ACHN (cell line): ENCODE measurements at regions not wholly inside any gene's neighbourhood (a gene's known extent, or its start where the extent isn't known, plus 50 kb on each side); places are given as distances from the start of the nearest gene placed in this dataset.
"Not testable (repeated sequence)": the region's sequence is repeated elsewhere in the genome, so short reads cannot be mapped to it uniquely, and the experiment has no call there.

Experiments used
- DNase-seq: peaks from one replicate; pipeline ENCODE4 v3.0.0-alpha.2; 2015
- in situ Hi-C: cut with HindIII; loops from 2 replicates; pipeline ENCODE4 v1.10.0; 2017; ENCODE audit warnings: low sequenced_read_pairs, low pct_ligation_motif_present, low pct_unique_long_range_greater_than_20kb

DNA sequence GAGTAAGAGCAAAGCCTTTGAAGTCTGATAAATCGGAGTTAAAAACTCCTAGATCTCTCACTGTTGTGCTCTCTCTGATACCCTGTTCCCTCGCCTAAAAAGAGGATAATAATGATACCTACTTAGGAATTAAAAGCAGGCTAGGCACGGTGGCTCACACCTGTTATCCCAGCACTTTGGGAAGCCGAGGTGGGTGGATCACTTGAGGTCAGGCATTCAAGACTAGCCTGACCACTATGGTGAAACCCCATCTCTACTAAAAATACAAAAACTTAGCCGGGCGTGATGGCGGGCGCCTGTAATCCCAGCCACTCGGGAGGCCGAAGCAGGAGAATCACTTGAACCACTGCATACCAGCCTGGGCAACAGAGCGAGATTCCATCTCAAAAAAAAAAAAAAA, 68.1 kb upstream of the CDON start:
- in situ Hi-C loops, DNase-seq: not testable (repeated sequence)

DNA sequence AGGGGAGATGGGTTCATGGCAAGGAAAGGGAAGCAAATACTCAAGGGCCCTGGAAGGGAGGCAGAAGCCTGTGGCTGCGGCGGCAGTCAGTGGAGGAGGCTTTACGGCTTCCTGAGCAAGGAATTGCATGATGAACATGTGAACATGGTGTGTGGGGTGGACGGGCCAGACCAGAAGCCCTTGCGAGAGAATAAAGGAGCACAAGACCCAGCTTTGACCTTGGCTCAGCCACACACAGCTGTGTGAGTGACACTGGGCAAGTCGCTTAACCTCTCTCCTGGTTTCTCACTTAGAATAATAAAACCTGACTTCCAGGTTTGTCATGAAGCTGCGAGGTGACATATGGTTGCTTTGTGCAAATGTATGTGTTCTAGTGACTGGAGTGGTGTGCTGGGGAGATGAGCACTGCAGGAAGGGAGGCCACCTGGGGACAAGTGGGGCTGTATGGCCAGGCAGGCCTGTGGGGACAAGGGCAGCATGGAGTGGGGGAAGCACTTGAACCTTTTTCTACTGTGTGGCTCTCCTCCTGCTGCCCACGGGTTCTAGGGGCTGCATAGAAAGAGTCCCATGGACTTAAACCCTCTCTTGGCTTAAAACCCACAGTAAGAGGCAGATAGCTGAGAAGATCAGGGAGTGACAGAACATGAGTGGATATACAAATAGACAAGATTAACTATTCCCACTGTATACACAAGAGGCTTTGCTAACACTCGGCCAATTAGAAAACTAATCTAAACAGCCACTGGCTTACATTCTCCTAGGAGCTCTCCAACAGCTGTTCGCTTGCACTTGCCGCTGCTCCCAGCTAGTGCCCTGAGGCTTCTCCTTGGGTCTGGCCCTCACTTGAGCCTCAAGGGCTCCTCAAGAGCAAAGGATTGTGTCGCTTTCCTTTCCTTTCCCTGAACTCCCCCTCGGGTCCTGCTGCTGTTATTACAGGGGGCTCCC, 67.3 kb upstream of the CDON start:
- no peak for DNase-seq
- in situ Hi-C loops: no loop called here

DNA sequence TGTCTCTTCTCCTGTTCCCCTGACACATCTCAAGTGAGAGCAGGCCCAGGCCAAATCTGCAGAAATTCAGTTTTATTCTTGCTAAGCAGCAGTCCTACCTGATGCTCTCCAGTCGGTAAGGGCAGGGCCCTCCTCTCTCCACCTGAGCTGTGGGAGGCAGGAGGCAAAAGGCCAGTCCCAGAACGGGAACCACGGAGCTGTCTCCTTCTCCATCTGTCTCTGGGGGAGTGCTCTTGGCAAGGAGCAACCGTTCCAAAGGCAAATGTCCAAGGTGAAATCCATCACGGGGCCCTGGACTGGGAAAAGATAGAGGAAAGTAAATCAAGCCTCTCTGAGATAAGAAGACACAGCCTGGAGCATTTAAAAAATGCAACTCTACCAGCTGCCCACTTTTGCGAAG, 65.2 kb upstream of the CDON start:
- DNase-seq: no peak
- in situ Hi-C loops: no loop called here

DNA sequence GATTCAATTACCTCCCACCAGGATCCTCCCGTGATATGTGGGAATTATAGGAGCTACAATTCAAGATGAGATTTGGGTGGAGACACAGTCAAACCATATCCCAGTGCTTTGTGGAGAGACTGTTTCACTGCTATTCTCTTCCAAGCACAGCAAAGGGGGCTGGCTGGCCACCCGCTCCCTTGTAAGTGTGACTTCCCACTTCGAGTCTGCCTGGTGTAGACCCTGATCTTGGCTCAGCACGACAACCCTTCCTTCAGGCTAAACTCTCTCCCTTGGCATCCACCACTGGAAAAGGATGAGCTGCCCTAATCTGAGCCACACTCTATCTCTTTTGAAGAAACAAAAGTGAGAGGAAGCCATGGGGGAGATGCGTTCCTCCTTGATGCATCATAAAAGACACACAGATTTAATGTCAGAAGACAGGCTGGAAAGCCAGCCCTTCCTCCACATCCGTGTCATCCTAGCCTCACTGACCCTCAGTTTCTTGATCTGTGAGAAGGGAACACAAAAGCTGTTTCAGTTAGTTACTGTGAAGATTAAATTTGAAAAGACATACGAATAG, 64.7 kb upstream of the CDON start:
- in situ Hi-C loops: no loop called here
- no peak for DNase-seq

DNA sequence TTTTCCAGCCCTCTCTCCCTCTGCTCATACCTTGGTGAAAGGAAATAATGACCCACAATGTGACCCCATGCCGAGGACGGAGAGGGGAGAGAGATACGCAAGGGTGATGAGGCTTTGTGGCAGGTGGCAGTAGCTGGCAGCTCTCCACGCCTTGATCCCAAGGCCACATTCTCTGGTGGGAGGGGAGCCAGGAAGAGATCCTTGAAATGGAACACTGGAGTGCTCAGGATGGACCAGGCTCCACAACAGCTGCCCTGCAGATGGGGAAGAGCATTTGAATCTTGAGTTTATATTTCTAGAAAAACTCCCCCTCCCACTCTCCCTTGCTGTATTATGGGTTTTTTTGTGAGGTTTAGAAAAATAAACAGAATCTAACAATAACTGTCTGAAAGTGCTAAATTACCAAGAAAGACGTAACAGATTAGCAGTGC, 61.6 kb upstream of the CDON start:
- DNase-seq: no peak
- in situ Hi-C loops: no loop called here

DNA sequence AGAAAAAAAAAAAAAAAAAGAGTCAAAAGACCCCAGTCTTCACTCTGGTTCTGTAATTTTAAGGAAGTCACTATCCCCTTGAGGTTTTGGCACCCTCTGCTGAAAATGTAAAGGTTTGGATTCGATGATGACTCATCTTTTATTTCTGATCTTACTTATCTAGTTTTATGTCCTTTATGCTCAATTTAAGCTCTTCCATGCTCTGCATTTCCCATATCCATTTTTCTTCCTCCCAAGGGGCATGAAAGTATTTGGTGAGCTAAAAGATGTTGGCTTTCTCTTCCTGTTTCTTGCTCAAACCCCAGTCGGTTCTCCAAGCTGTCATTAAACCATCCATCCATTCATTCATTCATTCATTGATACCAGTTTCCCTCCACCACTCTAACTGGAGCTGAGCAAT, 61.0 kb upstream of the CDON start:
- in situ Hi-C loops: no loop called here
- DNase-seq: no peak

DNA sequence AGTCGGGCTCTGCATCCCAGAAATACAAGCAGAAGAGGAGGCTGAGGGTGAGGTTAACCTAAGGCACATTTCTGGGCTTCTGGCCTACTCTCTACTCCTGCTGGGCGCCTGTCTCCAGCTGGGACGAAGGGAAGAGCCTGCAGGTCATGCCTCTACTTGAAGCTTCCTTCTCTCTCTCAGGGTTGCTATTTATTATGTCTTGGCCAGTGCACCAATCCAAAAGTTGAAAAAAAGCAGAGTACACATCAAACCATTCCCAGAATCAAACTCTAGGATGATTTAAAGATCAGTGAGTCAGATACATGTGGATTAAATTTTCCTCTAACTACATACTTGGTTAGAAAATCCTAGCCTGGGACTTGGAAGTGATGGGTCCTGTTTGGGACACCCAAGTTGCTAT, 60.2 kb upstream of the CDON start:
- in situ Hi-C loops: no loop called here
- DNase-seq: no peak

DNA sequence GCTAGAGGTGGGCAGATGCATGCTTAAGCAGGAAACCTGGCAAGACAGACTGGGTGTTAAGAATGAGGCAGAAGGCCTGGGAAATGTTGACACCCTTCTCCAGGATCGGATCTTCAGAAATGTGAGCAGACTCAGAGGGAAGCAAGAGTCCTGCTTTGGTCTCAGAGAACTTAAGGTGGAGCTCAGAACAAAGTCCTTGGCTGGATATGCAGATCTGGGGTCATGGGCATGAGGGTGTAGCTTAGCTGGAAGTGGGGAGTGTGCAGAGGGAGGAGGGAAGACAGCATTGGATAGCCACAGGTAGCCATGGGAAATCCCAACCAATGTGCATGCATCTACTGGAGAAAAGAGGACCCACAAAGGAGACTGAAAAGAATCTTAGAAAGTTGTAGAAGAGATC, 58.6 kb upstream of the CDON start:
- in situ Hi-C loops: no loop called here
- no peak for DNase-seq

DNA sequence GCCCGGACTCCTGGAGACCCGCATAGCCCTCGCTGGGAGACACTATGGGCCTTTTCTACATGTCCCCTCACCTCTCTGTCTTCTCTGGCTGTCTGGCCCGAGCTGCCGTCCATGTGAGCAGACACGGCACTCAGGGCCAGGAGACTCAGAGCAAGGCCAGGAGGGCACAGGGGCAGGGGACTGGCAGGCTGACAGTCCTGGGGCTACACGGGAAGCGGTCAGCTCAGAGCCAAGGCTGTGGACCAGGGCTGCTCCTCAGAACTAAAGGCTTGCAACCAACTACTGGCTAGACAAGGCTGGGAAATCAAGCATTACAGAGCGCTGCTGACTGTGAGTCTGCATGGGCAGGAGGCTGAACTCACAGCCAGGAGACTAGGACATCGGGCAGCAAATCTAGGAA, 56.1 kb upstream of the CDON start:
- in situ Hi-C loops: no loop called here
- no peak for DNase-seq

DNA sequence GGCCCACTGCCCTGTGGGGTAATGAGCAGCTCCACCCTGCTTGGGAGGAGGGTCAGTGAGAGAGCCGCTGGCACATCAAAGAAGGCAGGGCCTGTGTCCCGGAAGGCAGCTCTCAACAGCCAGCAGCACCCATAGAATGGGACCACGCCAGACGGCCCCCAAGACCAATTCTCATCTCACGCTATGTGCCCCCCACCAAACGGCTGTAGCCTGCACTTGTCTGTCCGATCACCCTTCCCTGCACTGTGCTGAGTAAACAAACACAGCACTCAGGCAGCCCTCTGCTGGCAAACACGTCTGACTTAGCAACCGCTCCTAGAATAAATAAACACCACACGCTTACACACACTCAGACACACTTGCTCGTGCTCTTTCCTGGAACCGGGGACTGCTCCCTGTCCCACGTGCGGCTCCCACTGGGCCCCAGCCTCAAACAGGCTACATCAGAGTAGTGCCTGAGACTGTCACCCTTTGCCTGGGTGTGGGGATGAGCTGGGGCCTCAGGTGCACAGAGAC, 53.2 kb upstream of the CDON start:
- peak; percentile 13 for DNase-seq
- in situ Hi-C loops: no loop called here

DNA sequence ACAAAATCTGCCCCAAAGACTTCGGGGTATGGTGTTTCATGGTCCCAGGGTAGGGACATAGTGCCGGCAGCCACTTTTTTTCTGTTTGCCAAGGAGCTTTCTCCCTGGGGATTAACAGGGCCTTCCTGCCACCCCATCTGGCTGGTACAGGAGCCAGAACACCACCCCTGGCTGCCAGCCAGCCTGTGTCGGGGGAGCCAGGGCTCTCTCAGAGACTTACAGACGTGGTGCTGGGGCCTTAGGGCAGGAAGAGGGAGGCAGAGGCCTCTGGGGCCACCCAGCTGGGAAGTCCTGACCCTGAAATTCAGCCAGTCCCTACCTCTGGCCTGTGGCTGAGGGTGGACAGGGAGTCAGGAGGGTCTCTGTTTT, 52.4 kb upstream of the CDON start:
- no peak for DNase-seq
- in situ Hi-C loops: no loop called here

DNA sequence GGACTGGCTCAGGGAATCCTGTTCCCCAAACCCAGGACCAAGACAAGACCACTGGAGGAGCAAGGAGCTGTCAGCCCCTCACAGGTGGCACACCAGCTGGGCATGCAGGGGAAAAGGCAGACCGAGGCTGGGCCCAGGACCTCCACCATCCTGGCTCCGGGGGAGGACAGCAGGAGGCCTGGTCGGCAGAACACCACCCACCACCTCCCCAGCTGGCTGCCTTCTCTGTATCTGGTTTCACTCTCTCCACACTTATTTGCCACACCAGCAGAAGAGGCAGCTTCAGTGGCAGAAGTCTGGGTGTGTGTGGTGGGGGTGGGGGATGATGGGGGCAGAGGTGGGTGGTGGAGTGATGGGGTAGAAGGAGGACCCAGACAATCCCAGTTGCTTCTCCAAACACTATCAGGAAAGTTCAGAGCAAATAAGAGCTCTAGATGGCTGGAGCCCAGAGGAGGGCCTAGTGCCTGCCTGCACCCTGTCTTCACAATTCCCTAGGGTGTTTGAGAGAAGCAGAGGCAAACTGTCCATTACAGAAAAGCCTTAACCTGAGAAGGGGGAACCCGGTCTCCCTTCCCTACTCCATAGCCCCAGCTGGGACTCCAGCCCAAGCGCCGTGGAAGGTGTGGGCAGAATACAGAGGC, 51.9 kb upstream of the CDON start:
- in situ Hi-C loops: no loop called here
- no peak for DNase-seq

DNA sequence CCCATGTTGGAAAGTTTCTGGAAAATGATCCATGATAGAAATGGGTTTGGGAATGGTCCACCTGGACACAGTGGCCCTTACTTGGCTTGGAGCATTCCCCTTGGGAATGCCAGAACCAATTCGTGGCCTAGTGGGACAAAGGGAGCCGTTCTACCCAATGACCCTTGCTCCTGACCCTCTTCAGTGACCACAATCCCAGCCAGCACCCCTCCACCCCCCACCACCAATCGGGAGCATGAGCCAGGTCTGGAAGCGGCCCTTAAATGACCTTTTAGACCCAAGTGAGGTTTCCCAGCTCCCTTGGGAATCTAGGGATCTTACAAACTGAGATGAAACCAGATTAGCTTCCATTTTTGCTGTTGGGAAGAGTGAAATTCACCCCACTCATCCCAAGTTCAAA, 51.3 kb upstream of the CDON start:
- no peak for DNase-seq
- in situ Hi-C loops: no loop called here

DNA sequence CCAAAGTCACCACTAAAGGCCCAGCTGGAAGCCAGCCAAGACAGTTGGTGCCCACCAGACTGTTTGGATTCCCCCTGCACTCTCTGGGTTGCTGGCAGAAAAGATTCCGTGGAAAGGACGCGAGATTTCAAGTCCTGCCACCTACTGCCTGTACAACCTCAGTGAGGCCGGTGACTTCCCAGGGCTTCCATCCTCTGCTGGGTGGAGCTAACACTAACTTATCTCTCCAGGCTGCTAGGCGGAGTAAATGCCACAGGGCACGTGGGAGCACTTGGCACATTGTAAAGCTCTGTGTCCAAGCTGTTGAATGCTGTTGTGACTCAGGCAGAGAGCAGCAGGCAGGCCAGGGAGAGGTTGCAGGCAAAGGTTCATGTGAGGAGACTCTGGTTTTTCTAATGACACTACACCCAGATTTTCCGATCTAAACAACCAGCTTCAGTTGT, 50.9 kb upstream of the CDON start:
- in situ Hi-C loops: no loop called here
- peak; percentile 89 for DNase-seq

DNA sequence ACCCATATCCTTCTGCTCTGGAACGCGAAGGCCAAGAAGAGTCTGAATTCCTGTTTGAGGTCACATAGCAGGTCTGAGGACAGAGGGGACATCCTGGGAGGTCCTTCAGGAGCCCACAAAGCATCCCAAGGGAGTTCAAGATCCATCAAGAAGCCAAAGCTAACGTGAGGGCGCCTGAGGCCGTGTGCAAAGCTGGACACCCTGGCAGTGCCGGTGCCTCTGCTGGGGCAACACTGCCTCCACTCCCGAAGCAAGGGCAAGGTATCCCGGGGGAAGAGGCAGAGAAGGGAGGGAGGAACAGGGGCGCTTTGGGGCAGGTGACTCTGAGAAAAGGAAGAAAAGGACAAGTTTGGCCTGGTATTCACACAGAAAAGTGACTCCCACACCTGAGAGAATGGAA, 50.3 kb upstream of the CDON start:
- no peak for DNase-seq
- in situ Hi-C loops: no loop called here

DNA sequence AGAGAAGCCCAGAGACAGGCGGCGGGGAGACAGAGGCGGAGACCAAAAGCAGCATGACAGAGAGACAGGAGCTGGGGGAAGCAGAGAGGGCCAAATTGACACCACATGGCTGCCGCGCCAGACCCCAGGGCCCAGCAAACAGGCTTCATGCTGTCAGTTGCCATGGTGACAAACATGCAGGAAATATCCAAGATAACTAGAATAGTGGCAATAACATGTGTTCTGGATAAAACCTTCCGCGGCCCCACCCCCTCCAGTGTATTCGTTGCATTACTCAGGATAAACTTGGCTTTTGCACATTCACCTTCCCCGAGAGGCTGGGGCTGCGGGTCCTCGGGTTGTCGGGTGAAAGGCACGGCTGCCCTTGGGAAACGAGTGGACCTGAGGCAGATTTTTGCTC, 49.9 kb upstream of the CDON start:
- no peak for DNase-seq
- in situ Hi-C loops: no loop called here
